ENCODE measurements at regions not wholly inside any gene's neighbourhood (a gene's known extent, or its start where the extent isn't known, plus 50 kb on each side); places are given as distances from the start of the nearest gene placed in this dataset.

GRCh38 chr7:33691180-33691579 lies 214.2 kb upstream of the BMPER start:
- H3K9me3 Mint-ChIP-seq: peaks cover 17% of the 10 kb centered on the region
- ATAC-seq: no peak
- H3K27me3 Mint-ChIP-seq: no peaks in the 10 kb centered on the region
- H3K4me3 Mint-ChIP-seq: no peak overlapping the region
- H3K36me3 Mint-ChIP-seq (ENCODE audit: low read depth): peaks cover 6% of the 10 kb centered on the region
- H3K4me1 Mint-ChIP-seq: no peaks in the 10 kb centered on the region
- no peak for DNase-seq
- no peak overlapping the region for H3K27ac Mint-ChIP-seq

DNA sequence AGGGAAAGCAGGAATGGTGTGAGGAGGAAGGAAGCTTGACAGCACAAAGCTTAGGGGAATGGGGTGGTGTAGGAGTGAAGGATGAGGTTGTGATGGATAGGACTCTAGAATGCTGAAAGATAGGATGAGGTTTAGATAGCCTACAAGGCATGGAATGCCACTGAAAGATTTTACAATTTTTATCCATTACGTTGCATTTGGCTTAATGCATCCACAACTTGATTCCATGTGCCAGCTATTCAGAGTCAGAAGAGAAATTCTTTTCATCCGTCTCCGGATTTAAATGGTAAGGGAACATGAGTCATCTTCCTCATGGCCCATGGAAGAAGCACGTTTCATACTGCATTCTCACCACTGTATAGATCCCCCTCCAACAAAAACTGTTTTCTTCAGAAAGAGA lies 212.4 kb upstream of the BMPER start:
- no peak for ATAC-seq
- DNase-seq: no peak
- Mint-ChIP-seq H3K4me1 (no peaks in the 10 kb centered on the region), H3K36me3 (ENCODE audit: low read depth) (peaks cover 6% of the 10 kb centered on the region), H3K9me3 (peaks cover 13% of the 10 kb centered on the region), H3K4me3 (no peak overlapping the region), H3K27ac (no peak overlapping the region), H3K27me3 (no peaks in the 10 kb centered on the region)

DNA sequence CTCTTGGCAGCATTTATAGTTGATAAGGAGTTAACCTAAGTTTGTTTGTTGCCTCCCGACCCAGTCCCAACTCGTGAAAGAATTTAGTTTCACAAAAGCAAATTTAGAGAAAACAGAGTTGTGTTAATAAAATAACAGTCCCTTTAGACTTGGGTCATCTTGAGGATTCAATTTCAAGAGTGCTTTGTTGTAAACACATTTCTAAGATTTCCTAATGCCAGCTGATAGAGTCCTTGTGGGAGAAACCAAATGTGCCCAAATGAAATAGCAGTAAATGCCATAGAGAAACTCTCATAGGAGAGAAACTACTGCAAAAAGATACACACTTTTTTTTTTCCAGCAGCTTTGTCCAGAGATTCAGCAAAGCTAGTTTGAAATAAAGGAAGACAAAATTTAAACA lies 211.3 kb upstream of the BMPER start:
- Mint-ChIP-seq H3K27me3 (no peaks in the 10 kb centered on the region), H3K4me1 (no peaks in the 10 kb centered on the region), H3K9me3 (peaks cover 16% of the 10 kb centered on the region), H3K27ac (no peak overlapping the region), H3K4me3 (no peak overlapping the region), H3K36me3 (ENCODE audit: low read depth) (peaks cover 6% of the 10 kb centered on the region)
- DNase-seq: no peak
- no peak for ATAC-seq

DNA sequence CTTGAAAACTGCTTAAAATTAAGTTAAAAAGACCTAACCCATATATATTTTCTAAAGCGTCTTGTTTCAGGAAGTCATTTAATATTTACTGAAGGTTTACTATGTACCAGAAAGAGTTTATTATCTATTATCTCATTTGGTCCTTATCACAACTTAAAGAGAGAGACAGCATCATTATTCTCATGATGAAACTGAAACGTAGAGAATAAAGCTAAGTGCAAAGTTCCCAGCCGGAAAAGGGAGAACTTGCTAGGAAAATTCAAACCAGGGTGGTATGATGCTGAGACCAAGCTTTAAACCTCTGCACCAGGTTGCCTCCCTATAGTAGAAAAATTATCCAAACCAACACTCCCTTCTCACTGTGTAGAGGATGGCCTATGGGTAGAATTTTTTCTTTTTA lies 207.7 kb upstream of the BMPER start:
- Mint-ChIP-seq H3K9me3 (peaks cover 35% of the 10 kb centered on the region), H3K27me3 (no peaks in the 10 kb centered on the region), H3K4me3 (no peak overlapping the region), H3K27ac (no peak overlapping the region), H3K36me3 (ENCODE audit: low read depth) (peaks cover 13% of the 10 kb centered on the region), H3K4me1 (no peaks in the 10 kb centered on the region)
- ATAC-seq: no peak
- no peak for DNase-seq

DNA sequence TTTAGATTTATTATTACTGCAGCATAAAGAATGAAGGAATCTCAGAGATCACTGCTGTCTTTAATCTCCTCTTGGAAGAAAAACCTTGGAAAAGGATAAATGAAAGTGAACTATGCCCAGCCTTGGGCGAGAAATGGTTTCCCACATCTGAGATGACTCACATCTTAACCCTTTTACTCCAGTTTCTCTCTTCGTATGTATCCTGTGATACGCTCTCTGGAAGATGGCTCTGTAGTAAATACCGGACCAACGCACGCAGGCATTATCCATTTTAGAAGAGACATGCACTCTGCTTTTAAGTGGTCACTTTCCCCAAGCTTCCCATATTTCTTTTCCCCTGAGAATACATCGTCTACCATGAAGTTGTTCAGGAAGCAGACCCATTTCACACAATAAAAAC lies 207.3 kb upstream of the BMPER start:
- no peak for ATAC-seq
- H3K27ac Mint-ChIP-seq: no peak overlapping the region

DNA sequence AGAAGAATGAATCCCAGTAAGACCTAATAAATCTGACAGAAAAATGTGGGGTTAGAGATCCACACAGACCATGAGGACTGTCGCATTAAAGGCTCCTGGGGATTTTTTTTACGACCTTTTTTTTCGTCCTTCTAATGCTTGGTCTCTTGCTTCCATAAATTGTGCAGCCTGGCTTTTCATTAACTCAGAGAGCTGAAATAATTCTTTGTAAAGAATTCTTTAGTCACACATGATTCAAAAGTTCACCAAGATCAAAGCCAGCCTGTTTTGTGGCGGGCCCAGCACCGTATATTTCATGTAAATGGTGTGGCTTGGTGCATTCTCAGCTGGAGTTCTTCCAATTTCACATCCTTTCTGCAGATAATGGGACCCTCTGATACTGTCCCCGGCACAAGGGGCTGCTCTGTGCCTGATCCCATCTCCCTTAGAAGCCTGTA lies 206.6 kb upstream of the BMPER start:
- no peaks in the 10 kb centered on the region for H3K27me3 Mint-ChIP-seq
- no peak overlapping the region for H3K4me3 Mint-ChIP-seq
- DNase-seq: no peak
- H3K9me3 Mint-ChIP-seq: peaks cover 38% of the 10 kb centered on the region
- H3K27ac Mint-ChIP-seq: no peak overlapping the region
- H3K4me1 Mint-ChIP-seq: no peaks in the 10 kb centered on the region
- ATAC-seq: no peak
- peaks cover 13% of the 10 kb centered on the region for H3K36me3 Mint-ChIP-seq (ENCODE audit: low read depth)

More for the DNA sequence above, 207.3 kb upstream of the BMPER start:
- no peak for DNase-seq
- Mint-ChIP-seq H3K4me3 (no peak overlapping the region), H3K36me3 (ENCODE audit: low read depth) (peaks cover 13% of the 10 kb centered on the region), H3K9me3 (peaks cover 35% of the 10 kb centered on the region), H3K4me1 (no peaks in the 10 kb centered on the region), H3K27me3 (no peaks in the 10 kb centered on the region)

- Mint-ChIP-seq H3K36me3 (ENCODE audit: low read depth) (peaks cover 13% of the 10 kb centered on the region), H3K9me3 (peaks cover 38% of the 10 kb centered on the region), H3K27ac (no peak overlapping the region), H3K4me1 (no peaks in the 10 kb centered on the region), H3K4me3 (no peak overlapping the region), H3K27me3 (no peaks in the 10 kb centered on the region)
- DNase-seq: no peak
- ATAC-seq: no peak
Measured at GRCh38 chr7:33700001-33700899, 205.1 kb upstream of the BMPER start.

- Mint-ChIP-seq H3K36me3 (ENCODE audit: low read depth) (peaks cover 13% of the 10 kb centered on the region), H3K9me3 (peaks cover 38% of the 10 kb centered on the region)
Measured at GRCh38 chr7:33701189-33701740, 204.1 kb upstream of the BMPER start.

DNA sequence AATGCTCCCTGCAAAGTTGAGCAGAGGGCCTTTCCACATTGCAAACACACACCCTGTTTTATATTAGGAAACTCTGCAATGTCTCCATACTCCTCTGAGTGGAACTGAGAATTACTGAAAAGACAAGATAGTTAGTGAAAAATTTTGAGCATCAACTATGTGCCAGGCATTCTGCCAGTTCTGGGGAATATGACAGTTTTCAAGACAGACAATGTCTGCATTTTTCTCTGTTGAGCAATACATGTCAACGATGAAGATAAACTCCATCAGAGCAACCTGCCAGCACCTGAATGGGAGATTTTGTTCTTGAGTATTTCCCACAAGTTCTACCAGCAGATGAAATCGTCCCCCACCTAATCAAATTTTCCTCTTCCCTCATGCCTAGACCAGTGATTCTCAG lies 203.4 kb upstream of the BMPER start:
- no peak overlapping the region for H3K4me3 Mint-ChIP-seq
- DNase-seq (no peak), ATAC-seq (no peak)
- H3K27me3 Mint-ChIP-seq: no peaks in the 10 kb centered on the region
- H3K9me3 Mint-ChIP-seq: peaks cover 38% of the 10 kb centered on the region
- H3K27ac Mint-ChIP-seq: no peak overlapping the region
- H3K36me3 Mint-ChIP-seq (ENCODE audit: low read depth): peaks cover 13% of the 10 kb centered on the region
- no peaks in the 10 kb centered on the region for H3K4me1 Mint-ChIP-seq

More at GRCh38 chr7:33701189-33701740, 204.1 kb upstream of the BMPER start:
- DNase-seq (no peak), ATAC-seq (no peak)
- H3K27ac Mint-ChIP-seq: no peak overlapping the region
- H3K27me3 Mint-ChIP-seq: no peaks in the 10 kb centered on the region
- no peaks in the 10 kb centered on the region for H3K4me1 Mint-ChIP-seq
- no peak overlapping the region for H3K4me3 Mint-ChIP-seq

DNA sequence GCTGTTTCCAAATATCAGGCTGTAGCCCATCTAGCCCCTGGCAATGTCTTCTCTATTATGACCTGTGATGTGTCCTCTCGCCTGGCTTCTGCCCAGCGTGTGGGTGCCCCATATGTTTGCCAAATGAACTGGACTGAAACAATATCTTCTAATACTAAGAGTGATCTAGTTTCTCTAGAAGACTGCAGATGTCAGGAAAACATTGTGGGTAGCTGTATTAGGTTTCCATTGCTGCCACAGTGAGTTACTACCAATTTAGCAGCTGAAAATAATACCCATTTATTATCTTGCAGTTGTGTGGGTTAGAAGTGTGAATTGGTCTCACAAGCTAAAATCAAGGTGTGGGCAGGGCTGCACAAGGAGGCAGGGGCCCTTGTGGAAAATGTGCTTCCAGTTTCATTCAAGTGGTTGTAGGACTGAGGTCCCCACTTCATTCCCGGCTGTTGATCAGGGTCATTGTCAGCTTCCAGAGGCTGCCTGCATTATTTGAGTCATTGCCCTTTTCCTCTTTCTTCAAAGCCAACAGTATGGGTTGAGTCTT lies 202.8 kb upstream of the BMPER start:
- no peaks in the 10 kb centered on the region for H3K4me1 Mint-ChIP-seq
- peaks cover 13% of the 10 kb centered on the region for H3K36me3 Mint-ChIP-seq (ENCODE audit: low read depth)
- no peaks in the 10 kb centered on the region for H3K27me3 Mint-ChIP-seq
- H3K27ac Mint-ChIP-seq: no peak overlapping the region
- H3K4me3 Mint-ChIP-seq: no peak overlapping the region
- ATAC-seq (no peak), DNase-seq (no peak)
- H3K9me3 Mint-ChIP-seq: peaks cover 38% of the 10 kb centered on the region

DNA sequence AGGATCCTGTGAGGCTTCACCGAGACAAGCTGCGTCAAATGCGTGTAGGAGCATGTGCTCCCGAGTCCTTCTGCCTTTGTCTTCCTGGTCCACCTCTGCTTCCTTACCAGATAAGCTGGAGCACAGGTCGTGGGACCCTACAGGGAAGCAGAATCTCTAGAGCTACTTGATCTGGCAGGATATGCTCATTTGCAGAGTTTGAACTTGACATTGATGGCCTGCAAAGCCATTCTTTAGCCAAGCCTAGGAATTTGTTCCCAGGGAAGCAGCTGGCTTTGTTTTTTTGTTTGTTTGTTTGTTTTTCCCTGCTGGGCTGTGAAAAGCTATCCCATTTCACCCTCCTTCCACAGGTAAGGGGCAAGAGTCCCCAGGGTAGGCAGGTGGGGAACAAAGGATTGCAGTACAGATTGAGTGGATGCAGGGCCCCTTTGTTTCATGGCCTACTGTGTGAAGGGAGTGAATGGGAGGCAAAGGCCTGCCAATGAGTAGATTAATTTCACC lies 200.0 kb upstream of the BMPER start:
- no peak overlapping the region for H3K27ac Mint-ChIP-seq
- H3K27me3 Mint-ChIP-seq: no peaks in the 10 kb centered on the region
- no peaks in the 10 kb centered on the region for H3K4me1 Mint-ChIP-seq
- DNase-seq (no peak), ATAC-seq (no peak)
- no peak overlapping the region for H3K4me3 Mint-ChIP-seq
- peaks cover 23% of the 10 kb centered on the region for H3K9me3 Mint-ChIP-seq
- H3K36me3 Mint-ChIP-seq (ENCODE audit: low read depth): peaks cover 7% of the 10 kb centered on the region

DNA sequence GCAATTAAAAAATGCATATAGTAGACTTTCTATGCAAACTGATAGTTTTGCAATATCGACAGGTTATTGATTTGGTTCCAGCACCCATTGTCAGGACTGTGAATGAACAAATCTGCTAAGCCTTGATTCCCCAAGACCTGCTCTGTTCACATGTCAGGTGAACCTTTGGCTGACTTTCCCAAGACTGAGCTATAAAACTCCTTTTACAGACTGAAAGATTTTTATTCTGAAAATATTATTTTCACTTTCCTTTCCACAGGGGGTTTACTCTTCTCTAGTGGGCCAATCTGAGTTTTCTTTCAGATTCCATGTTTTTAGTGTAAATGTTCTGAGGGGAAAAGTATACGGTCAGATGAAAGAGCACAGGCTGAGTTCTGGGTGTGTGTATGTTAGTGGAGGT lies 199.2 kb upstream of the BMPER start:
- ATAC-seq (no peak), DNase-seq (no peak)
- Mint-ChIP-seq H3K27ac (no peak overlapping the region), H3K36me3 (ENCODE audit: low read depth) (no peaks in the 10 kb centered on the region), H3K4me3 (no peak overlapping the region), H3K9me3 (peaks cover 15% of the 10 kb centered on the region), H3K4me1 (no peaks in the 10 kb centered on the region), H3K27me3 (no peaks in the 10 kb centered on the region)

DNA sequence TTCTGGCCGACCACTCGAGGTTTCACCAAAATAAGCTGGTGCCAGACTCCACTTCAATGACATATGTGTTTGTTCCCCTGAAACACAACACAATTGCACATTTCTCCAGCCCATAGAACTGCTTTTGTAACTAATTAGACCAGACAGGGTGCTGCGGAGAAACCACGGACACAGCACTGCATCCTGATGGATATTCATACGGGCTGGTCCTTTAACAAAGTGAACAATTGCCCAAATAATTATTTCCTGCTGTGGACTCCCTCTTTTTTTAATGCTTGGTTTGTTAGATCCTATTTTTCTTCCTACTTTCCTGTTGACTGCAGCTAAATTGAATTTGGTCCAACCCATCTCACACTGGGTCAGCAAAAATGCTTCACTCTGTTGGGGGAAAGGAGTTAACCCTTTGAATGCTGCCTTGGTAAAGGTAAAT lies 198.6 kb upstream of the BMPER start:
- DNase-seq: no peak
- Mint-ChIP-seq H3K4me3 (no peak overlapping the region), H3K27ac (no peak overlapping the region), H3K27me3 (no peaks in the 10 kb centered on the region), H3K4me1 (no peaks in the 10 kb centered on the region), H3K36me3 (ENCODE audit: low read depth) (no peaks in the 10 kb centered on the region), H3K9me3 (peaks cover 11% of the 10 kb centered on the region)
- no peak for ATAC-seq

- Mint-ChIP-seq H3K4me1 (no peaks in the 10 kb centered on the region), H3K9me3 (peaks cover 5% of the 10 kb centered on the region), H3K36me3 (ENCODE audit: low read depth) (no peaks in the 10 kb centered on the region), H3K27me3 (no peaks in the 10 kb centered on the region), H3K4me3 (no peak overlapping the region), H3K27ac (no peak overlapping the region)
- DNase-seq: no peak
- ATAC-seq: no peak
Measured at GRCh38 chr7:33707427-33707826, 197.9 kb upstream of the BMPER start.

DNA sequence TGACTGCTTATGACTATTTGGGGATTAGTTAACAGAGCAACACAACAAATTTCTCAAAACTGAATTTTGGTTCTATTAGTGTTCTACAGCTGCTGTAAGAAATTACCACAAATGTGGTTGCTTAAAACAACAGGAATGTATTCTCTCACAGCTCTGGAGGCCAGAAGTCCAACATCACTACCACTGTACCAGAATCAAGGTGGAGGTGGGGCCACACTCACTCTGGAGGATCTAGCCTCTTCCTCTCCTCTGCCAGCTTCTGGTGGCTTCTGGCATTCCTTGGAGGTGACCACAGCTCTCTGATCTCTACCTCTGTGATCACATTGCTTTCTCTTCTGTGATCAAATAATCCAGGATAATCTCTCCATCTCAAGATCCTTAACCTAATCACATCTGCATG lies 194.7 kb upstream of the BMPER start:
- ATAC-seq: no peak

More for the DNA sequence above, 194.7 kb upstream of the BMPER start:
- H3K27ac Mint-ChIP-seq: no peak overlapping the region
- no peaks in the 10 kb centered on the region for H3K27me3 Mint-ChIP-seq
- no peaks in the 10 kb centered on the region for H3K4me1 Mint-ChIP-seq
- H3K9me3 Mint-ChIP-seq: no peaks in the 10 kb centered on the region
- H3K4me3 Mint-ChIP-seq: no peak overlapping the region
- DNase-seq: no peak
- H3K36me3 Mint-ChIP-seq (ENCODE audit: low read depth): no peaks in the 10 kb centered on the region
